ENCODE measurements at regions not wholly inside any gene's neighbourhood (a gene's known extent, or its start where the extent isn't known, plus 50 kb on each side); places are given as distances from the start of the nearest gene placed in this dataset.

DNA sequence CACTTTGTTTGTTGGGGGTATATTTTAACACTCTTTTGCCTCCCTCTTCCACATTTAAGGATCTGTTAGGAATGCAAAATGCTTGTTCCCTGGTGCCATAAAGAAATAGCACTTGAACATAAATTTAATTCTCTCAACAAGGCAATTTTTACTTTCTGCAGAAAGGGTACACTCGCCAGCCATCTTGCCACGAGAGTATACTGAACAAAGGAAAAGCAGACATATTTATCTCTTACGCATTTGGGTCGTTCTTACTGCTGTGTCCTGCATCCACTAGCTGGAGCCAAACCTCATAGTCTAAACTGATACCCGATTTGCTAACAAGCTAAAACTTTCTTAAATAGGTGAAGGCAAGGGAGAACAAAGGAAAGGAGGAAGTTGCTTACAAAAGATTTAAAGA lies 129.5 kb downstream of the B3GNT2 start:
- TF ChIP-seq, protein P1, sequence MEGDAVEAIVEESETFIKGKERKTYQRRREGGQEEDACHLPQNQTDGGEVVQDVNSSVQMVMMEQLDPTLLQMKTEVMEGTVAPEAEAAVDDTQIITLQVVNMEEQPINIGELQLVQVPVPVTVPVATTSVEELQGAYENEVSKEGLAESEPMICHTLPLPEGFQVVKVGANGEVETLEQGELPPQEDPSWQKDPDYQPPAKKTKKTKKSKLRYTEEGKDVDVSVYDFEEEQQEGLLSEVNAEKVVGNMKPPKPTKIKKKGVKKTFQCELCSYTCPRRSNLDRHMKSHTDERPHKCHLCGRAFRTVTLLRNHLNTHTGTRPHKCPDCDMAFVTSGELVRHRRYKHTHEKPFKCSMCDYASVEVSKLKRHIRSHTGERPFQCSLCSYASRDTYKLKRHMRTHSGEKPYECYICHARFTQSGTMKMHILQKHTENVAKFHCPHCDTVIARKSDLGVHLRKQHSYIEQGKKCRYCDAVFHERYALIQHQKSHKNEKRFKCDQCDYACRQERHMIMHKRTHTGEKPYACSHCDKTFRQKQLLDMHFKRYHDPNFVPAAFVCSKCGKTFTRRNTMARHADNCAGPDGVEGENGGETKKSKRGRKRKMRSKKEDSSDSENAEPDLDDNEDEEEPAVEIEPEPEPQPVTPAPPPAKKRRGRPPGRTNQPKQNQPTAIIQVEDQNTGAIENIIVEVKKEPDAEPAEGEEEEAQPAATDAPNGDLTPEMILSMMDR (IDR thresholded peaks at IDR 0.05 in 2 of 3, conservative IDR thresholded peaks at IDR 0.05 in 1 of 3; ENCODE audit: borderline replicate concordance in 1 of 3, insufficient read depth in 1 of 3, low read depth in 2 of 3, low read length in 2 of 3) = no peak
- TF ChIP-seq POLR2A (IDR thresholded peaks at IDR 0.05; ENCODE audit: borderline replicate concordance, extremely low read depth, insufficient read depth, insufficient read length) (no peak), SP1 (IDR thresholded peaks at IDR 0.05; ENCODE audit: low read depth) (no peak), FOSL1 (IDR thresholded peaks at IDR 0.05; ENCODE audit: low read depth) (no peak), RAD21 (IDR thresholded peaks at IDR 0.05; ENCODE audit: low read depth) (no peak), ZNF274 (IDR thresholded peaks at IDR 0.05; ENCODE audit: low read depth, low read length) (no peak), EZH2 (IDR thresholded peaks at IDR 0.05) (no peak), TCF7L2 (IDR thresholded peaks at IDR 0.05; ENCODE audit: borderline replicate concordance, extremely low read depth, insufficient read depth, insufficient read length) (no peak), ZFX (IDR thresholded peaks at IDR 0.05) (no peak), JUND (IDR thresholded peaks at IDR 0.05) (no peak), EZH2phosphoT487 (IDR thresholded peaks at IDR 0.05; ENCODE audit: borderline replicate concordance) (no peak), POLR2AphosphoS5 (IDR thresholded peaks at IDR 0.05; ENCODE audit: low read depth, low read length) (no peak)
- TF ChIP-seq, protein P2, sequence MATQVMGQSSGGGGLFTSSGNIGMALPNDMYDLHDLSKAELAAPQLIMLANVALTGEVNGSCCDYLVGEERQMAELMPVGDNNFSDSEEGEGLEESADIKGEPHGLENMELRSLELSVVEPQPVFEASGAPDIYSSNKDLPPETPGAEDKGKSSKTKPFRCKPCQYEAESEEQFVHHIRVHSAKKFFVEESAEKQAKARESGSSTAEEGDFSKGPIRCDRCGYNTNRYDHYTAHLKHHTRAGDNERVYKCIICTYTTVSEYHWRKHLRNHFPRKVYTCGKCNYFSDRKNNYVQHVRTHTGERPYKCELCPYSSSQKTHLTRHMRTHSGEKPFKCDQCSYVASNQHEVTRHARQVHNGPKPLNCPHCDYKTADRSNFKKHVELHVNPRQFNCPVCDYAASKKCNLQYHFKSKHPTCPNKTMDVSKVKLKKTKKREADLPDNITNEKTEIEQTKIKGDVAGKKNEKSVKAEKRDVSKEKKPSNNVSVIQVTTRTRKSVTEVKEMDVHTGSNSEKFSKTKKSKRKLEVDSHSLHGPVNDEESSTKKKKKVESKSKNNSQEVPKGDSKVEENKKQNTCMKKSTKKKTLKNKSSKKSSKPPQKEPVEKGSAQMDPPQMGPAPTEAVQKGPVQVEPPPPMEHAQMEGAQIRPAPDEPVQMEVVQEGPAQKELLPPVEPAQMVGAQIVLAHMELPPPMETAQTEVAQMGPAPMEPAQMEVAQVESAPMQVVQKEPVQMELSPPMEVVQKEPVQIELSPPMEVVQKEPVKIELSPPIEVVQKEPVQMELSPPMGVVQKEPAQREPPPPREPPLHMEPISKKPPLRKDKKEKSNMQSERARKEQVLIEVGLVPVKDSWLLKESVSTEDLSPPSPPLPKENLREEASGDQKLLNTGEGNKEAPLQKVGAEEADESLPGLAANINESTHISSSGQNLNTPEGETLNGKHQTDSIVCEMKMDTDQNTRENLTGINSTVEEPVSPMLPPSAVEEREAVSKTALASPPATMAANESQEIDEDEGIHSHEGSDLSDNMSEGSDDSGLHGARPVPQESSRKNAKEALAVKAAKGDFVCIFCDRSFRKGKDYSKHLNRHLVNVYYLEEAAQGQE (IDR thresholded peaks at IDR 0.05; ENCODE audit: low read depth) = no peak

Measured in HCT116 (cell line).